ENCODE measurements at regions not wholly inside any gene's neighbourhood (a gene's known extent, or its start where the extent isn't known, plus 50 kb on each side); places are given as distances from the start of the nearest gene placed in this dataset.
"Not testable (repeated sequence)": the region's sequence is repeated elsewhere in the genome, so short reads cannot be mapped to it uniquely, and the experiment has no call there.

DNA sequence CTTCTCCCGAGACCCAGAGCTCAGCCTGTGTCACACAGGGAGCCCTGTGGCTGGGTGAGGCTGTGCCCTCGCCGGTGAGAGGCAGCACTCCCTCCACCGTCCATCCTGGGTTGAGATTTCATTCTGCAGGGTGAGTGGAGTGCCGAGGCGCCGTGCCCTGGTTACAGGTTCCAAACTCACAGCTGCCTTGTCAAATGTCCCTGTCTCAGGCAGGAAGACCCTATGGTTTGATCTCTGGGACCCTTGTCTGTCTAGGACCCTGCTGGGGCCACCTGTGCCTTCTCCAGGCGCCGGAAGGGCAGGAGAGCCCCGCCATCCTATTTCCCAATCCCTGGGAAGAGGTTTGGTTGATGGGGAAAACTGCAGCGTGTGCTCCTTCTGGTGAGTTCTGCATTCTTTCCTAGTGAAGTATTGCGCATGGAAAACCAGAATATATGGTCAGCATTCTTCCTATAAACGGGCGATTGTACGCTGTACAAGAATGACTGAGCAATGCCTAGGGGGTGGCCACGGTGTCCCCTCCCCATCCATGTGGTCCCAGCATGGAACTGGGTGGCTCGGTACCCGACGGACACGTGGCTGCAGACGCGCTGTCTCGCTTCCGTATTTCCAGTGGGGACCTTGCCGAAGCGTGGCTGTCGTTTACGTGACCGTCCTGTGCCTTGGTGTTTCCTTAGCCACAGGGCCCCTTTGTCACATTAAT is 95.9 kb upstream of the COL5A1 start:
- ATAC-seq (no peak), DNase-seq (ENCODE audit: low spot score) (no peak)

DNA sequence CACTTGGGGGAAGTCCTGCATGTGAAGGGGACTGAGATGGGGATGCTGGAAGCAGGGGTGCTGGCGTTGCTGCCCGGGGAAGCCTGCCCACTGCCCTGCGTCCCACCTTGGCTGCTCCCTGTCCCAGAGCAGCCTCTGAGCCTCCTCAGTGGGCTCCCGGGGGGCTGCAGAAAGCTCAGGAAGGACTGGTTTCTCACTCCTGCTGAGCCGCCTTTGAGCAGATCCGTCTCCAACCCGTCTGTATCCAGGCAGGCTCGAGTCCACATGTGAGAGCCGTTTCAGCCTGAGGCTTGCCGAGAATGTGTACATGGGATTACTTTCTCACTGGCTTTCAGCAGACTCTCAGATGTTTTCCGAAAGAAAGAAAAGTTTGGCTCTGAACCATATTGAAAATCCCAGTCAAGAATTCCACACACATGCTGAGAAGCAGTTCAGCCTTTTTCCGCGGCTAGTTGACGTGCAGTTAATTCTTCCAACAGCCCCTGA is 95.3 kb upstream of the COL5A1 start:
- no peak for ATAC-seq

DNA sequence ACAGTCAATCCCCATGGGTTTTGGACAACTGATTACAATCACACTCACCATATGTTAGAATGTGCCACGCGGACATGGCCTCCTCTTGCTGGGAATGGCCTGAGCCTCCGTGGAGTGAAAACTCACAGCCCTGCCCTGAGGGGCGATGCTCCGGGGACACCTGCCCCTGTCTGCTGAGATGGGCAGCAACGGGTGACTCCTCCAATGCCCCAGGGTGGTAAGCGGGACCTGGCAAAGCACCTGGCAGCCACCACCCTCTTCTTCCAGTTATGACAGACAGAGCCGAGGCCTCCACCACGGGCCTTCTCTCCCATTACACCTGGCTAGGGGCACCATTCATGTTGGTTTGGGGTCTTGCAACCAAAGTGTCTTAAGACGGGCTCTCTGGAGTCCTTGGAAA is 94.9 kb upstream of the COL5A1 start:
- DNase-seq (ENCODE audit: low spot score) (no peak), ATAC-seq (no peak)

More for the DNA sequence above, 95.3 kb upstream of the COL5A1 start:
- DNase-seq (ENCODE audit: low spot score) = no peak

DNA sequence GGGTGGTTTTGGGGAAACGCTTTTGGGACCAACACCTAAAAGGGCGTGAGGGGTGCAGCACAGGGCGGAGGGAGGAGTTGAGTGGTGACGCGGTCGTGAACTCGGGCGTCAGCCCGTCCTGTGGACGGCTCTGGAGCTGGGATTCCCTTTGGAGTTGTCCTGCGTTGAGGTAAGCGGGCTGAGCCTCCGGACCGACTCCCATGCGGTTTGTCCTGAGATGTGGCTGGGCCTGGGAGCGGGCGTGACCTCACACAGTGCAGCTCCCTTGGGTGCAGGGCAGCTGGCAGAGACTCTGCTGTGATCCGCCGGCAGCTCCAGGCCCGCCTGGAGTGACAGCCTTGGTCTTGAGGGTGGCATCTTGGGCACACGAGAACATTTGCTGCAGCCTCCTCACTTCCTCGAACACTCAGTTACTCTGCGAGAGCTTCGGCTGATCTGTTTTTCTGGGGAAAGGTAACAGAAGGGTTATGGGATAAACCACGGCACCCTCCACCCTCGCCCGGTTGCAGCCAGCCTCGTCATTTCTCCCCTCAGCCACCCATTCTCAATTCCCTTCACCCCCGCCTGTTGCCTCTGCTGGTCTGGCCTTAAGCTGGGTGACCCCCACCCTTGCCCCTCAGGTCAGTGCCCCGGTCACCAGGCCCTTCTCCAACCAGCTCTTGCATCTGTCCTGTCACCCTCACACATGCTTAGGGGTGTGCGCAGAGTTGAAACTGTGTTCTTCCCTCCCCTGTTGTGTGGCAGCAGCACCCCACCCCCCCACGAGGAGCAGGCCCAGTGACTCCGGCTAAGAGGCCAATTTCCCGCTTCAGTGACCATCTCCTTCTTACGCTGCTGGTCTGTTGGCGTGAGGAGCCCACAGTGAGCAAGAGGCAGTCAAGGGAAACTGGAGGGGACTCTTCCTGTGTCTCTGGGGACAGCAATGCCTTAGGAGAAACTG is 94.2 kb upstream of the COL5A1 start:
- no peak for ATAC-seq
- no peak for DNase-seq (ENCODE audit: low spot score)

DNA sequence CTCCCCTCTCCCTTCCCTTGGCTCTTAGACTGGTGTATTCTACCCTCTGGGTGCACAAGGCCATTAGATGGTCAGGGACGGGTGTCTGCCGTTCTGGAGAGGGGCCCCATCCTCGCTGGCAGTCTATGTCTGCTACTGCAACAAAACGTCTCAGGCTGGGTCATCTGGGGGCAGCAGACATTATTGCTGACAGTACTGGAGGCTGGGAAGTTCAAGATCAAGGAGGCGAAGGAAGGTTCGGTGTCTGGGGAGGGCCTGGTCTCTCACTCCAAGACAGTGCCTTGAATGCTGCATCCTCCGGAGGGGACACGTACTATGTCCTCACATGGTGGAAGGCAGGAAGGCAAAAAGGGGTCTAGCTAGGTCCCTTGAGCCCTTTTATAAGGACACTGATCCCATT is 93.4 kb upstream of the COL5A1 start:
- no peak for DNase-seq (ENCODE audit: low spot score)

DNA sequence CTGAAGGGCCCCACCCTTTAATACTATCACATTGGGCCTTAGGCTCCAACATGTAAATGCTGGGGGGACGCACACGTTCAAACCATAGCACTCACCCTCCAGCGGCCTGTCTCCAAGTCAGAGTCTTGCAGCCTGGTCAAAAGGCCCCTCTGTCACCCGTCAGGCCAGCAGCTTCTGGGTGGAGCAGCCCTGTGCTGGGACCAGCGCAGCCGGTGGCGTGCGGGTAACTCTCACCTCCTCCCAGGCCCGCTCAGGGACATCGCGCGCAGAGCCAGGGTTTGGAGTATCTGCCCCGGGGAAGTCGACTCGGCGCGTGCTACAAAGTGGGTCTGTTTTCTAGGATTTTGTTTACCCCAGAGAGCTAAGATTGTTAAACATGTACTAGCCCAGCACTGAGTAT is 93.0 kb upstream of the COL5A1 start:
- no peak for ATAC-seq
- DNase-seq (ENCODE audit: low spot score) = no peak

More for the DNA sequence above, 93.4 kb upstream of the COL5A1 start:
- no peak for ATAC-seq

DNA sequence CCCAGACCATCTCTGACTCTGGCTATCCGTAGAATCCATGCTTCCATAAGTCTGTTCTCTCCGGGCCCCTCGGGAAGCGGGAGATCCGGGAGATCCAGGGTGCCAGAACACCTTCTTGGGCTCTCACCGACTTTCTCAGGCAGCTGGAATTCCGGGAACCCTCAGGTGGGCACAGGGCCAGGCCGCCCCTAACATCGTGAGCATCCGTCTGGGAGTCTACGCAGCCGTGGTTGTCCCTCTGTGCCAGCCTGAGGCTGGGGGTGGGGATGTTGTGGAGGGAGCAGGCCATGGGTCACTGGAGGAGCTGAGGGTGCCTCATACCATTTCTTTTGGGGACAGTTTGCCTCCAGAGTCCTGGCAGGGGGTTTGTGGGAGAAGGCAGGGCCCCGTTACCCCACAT is 92.3 kb upstream of the COL5A1 start:
- no peak for DNase-seq (ENCODE audit: low spot score)
- ATAC-seq = no peak

DNA sequence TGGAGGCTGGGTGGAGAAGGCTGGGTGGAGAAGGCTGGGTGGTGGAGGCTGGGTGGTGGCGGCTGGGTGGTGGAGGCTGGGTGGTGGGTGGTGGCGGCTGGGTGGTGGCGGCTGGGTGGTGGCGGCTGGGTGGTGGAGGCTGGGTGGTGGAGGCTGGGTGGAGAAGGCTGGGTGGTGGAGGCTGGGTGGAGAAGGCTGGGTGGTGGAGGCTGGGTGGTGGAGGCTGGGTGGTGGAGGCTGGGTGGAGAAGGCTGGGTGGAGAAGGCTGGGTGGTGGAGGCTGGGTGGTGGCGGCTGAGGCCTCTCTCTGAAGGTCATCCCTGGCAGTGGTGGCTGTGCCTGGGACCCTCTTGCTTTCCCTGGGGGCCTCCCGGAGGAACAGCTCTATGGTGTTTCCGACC is 91.5 kb upstream of the COL5A1 start:
- not testable (repeated sequence) for DNase-seq (ENCODE audit: low spot score)

DNA sequence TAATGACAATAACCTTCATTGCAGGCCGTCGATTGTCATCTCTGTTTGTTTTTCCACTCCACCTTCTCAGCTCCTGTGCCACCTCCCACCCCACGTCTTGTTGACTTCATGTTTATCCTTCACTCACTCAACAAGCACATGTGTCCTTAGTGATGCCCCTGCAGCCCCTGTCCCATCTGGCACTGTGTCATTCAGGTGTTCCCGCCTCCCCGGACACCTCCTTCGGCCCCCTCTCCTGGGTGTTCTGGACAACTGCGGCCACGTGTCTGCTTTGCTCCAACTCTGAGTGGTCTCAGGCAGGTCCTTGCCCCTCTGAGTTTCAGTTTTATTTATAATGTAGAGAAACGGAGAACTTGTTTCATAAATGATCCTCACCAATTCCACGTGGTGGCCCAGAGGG is 91.0 kb upstream of the COL5A1 start:
- DNase-seq (ENCODE audit: low spot score) = no peak
- ATAC-seq = no peak

More for the DNA sequence above, 91.5 kb upstream of the COL5A1 start:
- ATAC-seq = not testable (repeated sequence)

DNA sequence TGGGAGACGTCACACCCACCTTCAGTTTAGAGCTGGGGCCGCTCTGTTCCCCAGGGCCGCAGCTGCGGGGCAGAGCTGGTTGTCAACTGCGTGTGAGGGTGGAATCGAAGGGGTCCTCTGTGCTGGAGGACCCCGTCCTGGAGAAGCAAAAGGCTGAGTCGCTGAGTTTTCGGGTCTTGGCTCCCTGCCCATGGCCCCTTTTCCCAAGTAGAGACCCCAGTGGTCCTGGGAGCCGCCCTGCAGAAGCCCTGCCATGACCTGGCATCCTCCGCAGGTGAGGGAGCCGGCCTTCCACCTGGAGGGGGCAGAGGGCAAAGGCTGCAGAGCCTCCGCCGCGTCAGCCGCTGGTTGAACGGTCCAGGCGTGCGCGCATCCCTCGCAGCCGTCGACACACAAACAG is 90.4 kb upstream of the COL5A1 start:
- DNase-seq (ENCODE audit: low spot score) (no peak), ATAC-seq (no peak)

DNA sequence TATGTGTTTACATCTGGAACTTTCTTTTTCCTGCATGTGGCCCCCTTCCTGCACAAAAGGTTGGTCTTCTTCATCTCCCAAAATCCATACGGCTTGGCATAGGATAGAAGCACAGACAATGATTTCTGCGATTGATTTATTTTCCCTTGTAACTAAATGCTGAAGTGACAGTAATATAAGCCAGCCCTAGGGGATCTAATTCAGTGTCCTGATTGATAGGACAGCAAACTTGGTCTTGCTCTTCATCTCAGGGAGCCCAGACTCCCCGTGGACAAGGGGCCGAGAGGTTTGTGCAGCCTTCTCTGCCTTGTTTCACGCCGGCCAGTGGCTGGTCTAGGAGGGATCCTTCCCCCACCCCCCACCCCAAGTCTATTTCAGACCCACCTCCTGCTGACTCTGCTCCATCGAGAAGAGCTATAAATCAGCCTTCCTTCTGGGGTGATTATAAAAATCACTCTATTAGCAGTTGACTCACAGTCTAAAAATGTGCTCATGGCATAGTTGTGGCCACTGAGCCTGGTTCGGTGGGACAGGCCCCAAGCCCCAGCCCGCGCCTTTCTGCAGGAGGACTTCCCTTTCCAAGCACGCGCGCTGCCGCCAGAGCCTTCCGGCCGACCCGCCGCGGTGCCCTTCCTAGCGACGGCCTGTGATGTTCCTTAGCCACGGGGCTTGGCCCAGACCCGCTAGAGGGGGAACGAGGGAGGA is 89.8 kb upstream of the COL5A1 start:
- DNase-seq (ENCODE audit: low spot score) (no peak), ATAC-seq (peak; percentile 52)

DNA sequence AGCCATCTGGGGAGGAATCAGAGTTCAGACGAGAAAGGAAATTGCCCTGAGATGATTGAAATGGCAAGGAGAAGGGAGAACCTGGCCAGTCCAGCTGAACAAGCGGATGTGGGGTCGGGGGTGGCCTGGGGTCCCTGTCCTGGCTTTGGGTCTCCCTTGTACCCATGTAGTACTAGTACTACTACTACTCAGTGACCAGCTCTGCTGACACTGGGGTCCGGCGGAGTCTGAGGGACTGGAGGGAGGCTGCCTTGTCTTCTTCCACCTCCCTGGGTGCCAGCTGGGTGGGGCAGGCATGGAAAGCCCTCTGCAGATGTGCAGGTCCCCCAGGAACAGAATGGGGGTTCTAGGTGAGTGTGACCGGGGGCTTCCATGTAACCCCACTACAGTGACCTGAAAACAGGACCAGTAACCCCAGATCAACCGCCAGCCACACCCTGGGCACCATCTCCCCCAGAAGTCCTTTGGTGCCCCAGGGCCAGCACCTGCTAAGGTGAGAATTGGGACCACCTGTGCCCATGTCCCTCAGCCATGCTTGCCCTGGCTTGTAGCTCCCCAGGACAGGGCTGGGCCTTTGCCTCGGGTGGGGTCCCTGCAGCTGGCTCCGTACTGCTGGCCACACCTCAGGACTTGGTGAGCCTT is 89.1 kb upstream of the COL5A1 start:
- ATAC-seq (no peak), DNase-seq (ENCODE audit: low spot score) (no peak)

DNA sequence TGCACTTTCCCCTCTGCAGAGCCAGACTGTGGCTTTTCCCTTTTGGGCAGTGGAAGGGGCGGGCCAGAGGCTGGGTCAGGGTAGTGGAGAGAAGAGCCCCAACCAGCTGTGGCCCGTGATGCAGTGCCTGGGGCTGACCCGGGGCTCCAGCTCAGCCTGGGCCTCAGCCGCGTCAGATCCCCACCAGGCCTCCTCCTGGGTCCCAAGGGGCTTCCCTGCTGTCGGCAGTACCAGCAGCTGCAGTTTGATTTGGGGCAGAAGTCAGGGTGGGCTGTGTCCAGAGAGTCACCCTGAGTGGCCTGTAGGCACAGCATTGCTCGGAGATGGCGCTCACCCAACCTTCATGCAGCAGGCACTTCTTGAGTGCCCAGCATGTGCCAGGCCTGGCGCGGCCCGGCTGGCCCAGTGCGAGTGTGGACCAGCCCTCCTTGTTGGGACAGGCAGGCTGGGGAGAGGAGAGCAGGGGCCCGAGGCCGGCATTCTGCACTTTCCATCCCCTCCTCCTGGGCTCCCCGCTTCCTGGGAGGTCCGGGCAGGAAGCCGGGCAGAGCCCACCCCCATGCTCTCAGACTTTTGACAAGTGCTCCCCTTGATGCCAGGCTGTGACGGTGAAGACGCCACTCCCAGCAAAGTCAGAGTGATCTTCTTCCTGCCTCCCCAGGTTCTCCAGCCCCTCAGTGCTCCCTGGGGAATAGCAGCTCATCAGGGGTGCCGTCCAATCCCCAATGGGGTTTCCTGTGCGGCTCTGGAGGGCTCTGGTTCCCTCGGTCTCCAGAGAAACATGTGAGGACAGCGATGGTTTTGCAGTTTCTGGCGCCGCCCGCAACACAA is 88.3 kb upstream of the COL5A1 start:
- ATAC-seq (no peak), DNase-seq (ENCODE audit: low spot score) (no peak)

DNA sequence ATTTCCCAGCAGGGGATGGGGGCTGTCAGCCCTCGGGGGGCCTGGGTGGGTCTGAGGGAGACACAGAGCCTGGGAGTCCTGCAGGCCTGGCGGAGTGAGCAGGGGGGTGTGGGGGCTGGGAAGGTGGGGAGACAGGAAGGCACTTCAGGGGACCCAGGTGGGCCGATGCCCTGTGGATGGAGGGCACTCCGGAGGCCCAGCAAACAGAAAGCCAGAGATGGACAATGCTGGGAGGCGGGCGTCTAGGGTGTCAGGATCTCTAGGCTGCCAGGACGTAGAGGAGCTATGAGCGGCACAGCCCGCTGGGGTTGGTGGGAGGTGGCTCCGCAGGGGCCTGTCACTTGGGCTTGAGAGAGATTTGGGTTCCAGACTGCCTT is 87.6 kb upstream of the COL5A1 start:
- DNase-seq (ENCODE audit: low spot score) (no peak), ATAC-seq (no peak)

DNA sequence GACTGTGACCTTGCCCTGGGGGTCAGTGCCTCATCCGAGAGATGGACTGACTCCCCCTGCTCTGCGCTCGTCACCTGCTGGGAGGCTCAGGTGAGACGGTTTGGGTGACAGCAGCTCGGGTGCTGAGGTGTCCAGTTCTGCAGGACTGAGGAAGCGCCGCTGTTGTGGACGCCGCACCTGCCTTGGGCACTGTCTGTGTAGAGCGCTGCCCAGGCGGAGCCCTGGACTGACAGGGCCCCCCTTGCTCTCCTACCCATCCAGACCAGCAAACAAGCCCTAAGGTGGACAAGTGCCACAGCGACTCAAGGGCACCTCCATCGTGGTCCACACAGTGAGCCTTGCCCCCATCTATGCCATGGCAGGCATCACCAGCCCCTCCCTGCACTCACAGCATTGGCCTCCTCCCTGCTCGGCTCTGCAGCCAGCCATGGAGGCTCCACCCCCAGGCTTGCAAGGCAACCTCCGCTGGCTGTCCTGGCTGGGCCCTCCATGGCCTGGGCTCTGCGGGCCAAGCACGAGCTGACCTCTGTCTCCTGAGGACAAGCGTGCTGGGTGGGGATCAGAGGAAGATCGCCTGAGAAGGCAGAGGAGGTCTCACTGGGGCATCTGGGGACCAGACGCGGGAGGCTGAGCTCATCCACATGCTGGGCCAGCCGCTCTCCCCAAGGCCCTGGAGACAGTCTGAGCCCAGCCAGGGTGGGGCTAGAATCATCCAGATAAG is 87.1 kb upstream of the COL5A1 start:
- ATAC-seq (no peak), DNase-seq (ENCODE audit: low spot score) (no peak)

DNA sequence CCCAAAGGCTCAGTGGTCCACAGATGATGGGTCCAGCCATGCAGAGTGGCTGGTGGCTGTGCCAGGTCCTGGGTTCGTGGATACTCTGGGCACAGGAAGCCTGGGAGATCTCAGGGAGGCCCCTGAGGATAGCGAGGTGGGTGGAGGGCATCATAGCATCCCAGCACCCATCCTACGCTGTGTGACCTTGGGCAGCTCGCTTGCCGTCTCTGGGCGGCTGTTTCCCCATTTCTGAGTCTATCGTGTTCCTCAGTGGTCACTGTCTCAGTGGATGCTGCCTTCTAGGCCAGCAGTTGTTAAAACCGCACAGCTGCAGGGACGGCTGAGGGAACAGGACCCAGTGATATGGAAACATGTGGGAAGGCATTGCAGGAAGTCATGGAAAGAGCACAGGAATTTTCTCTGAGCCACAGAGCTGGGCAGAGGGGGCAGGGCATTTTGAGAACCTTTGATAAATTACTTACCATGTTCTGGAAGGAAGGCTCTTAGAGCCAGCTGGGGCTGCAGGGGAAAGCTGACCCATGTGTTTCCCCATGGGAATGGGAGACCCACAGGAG is 86.4 kb upstream of the COL5A1 start:
- no peak for ATAC-seq
- DNase-seq (ENCODE audit: low spot score) = no peak

DNA sequence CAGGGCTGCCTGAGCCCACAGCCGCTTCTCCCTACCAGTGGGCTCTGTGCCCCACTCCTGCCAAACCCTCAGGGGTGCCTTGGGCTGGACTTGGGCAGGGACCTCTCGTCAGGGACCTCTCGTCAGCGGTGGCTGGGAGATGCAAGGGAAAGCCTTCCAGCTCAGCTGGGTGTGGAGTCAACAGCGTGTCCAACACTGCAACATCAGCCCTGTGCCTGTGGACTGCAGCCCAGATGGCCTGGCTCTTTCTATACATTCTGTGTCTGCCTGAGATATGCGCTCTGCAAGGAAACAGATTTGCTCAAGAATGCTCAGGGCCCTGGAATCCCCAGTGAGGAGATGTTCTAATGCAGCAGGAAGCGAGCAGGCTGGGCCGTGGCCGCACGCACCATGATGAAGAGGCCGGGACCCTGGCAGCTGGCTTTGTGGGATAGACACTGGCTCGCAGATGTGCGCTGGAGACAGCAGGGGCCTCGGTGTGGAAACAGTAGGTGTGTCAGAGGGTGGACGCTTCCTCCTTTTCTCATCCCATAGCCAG is 85.0 kb upstream of the COL5A1 start:
- ATAC-seq = no peak

DNA sequence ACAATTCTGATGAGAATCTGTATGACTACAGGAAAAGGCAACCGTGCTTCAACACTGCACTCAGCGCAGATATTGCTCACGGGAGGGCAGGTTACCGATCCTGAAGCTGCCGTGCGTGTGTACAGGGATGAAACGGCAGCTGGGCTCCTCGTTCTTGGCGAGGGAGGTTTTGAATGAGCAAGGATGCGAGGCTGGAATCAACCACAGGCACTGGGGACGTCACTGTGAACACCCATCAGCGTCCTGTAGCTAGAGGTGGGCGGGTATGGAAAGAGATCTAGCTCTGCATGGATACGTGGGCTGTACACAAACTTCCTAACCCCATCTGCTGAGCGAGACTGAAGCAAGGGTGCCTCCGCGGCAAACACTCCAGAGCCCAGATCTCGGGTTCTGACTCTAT is 84.3 kb upstream of the COL5A1 start:
- no peak for ATAC-seq
- peak; percentile 29 for DNase-seq (ENCODE audit: low spot score)

More for the DNA sequence above, 85.0 kb upstream of the COL5A1 start:
- no peak for DNase-seq (ENCODE audit: low spot score)

Measured in left lobe of liver (tissue), 2 donors.